CD4-positive, alpha-beta T cell treated with Interleukin-15 for 1 hour (primary cell): ENCODE measurements at regions not wholly inside any gene's neighbourhood (a gene's known extent, or its start where the extent isn't known, plus 50 kb on each side); places are given as distances from the start of the nearest gene placed in this dataset.

ENCODE experiments used
- DNase-seq: peaks from one replicate; pipeline ENCODE4 v3.0.0-alpha.2; 2020

DNA sequence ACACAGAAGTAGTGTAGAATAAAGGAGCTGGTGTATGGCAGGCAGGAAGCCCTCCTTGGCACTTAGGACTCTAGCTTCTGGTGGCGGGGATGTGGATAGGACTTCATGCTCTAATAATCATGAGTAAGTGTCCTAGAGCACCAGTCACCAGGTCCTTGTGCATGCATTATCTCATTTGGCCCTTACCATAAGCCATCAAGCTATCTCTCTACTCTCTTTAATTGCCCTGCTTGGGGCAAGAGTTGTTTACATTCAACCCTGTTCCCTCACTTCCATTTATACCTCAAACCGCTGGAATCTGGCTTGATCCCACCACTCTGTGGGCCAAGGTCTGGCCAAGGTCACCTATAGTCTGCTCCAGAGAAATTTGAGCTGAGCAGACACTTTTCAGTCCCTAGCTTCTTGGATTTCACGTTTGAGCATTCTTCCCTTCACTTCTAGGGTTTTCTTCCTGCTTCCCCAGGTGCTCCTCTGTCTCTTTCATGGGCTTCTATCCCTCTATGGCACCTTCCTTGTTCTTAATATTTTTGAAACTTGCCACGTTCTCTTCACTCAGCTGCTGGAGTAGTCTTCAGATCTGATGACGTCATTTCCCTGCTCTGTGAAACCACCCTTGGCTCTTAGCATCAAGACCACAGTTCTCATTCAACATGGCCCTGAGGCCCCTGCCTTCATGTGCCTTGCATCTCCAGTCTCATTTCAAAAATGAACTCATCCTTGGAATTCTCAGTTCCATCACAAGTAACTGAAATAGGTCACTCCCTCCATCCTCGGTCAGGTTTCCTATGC is 94.9 kb upstream of the GATA6 start:
- DNase-seq: no peak

DNA sequence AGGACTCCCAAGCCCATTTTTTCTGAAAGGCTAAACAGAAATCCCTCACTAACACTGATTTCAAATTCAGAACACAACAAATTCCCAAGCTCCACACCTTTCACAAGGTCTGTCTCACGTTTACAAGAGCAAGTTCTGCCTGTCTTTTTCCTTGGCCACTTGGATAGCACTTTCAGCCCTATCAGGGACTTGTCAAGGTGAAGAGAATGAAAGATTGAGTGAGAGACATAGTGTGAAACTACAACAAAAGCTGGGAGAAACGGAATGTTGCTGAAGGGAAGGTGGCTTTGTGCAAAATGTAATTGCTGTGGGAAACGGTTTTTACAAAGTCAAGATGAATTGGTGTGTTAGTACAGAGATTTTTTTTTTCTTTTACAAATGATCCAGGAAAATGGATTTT is 89.4 kb upstream of the GATA6 start:
- no peak for DNase-seq

DNA sequence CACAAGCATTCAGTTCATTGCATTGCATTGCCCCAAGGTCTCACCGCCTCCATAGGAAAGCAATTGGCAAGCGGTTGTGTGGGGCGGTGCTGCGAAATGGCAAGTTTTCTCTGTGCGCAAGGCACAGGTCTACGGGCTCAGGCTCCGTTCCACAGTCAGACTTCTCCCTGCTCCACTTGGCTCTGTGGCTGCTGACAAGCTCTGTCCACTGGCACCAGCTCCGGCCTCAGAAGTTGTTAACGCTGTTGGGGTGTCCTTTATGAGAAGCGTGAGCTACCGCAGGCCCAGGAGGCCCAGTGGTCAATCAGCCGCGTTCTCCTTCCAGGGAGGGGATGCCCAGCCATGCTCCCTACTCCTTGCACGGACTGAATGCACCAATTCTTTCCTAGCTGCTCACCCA is 87.0 kb upstream of the GATA6 start:
- DNase-seq: no peak

DNA sequence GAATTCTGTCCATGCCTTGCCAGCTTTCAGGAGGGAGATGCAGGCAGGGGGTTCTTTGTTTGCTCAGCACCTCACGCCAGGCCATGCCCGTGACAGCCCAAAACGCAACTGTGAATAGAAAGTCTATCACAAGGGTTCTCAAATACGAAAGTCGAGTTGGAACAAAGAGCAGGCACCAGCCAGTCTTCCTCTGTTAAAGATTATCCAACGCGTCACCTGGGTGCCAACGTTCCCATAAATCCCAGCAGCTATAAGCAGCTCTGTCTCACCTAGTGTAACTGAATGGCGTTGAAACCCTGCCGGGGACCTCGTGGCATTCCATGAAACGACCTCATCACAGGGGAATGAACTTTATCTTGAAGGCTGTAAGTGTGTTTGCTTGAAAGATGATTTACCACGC is 84.8 kb upstream of the GATA6 start:
- no peak for DNase-seq

DNA sequence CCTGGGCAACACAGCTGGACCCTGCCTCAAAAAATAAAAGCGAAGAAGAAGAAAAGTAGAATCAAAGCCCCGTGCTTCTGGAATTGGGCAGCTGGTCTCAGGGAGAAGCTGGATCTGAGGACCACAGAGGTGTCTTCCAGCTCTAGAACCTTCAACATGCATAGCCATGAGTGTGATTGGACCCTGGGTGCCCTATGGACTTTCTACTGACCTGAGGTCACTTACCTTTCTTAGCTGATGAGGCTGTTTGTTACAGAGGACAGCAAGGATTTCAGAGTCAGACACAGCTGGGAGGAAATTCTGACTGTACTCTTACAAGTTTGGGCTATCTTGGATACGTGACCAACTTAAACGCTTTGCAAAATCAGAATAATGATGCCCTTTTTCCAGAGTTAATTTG is 82.4 kb upstream of the GATA6 start:
- DNase-seq: no peak

DNA sequence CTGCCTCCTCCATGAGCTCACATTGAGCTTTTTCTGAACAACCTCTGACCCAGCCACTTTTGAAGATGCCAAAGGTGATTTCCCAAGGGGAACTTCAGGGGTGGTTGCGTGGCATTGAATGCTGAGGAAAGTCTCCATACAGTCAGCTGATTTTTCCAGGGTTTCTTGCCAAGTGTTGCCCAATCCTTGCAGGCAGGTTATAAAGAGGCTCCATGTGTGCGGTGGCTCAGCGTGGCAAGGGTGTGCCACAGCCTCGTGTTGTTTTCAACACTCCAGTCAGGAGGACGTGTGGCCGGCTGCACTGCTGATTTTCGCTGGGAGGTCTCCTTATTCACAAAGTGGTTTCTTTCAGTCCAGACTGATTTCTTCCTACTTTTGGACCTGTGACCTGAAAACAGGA is 81.4 kb upstream of the GATA6 start:
- no peak for DNase-seq

DNA sequence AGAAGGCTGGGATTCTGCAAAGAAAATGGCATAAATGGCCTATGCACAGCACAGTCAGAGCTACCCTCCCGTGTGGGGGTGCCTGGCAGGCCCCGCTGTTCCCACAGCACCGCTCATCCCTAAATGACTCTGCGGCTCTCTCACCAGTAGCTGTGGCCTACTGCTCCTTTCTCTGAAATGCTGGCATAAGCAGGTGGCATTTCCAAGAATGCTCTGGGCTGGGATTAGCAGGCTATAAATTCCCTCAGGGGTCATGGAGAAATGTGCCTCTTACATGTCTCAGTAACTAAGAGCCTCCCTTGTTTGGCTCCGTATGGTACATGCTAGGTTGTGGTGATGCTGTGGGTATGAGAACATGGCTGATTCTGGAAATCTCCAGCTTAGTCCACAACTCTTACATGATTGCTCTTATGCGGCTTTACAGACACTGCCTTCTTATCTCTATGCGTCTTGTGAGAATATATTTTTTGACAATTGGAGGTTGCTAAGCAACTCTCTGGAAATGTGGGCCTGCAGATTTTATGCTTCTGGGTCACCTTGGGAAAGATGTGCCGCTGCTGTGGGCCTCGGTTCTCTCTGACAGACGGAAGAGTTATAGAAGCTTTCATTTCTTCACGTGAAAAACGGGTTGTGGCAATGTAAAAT is 80.3 kb upstream of the GATA6 start:
- DNase-seq: no peak

DNA sequence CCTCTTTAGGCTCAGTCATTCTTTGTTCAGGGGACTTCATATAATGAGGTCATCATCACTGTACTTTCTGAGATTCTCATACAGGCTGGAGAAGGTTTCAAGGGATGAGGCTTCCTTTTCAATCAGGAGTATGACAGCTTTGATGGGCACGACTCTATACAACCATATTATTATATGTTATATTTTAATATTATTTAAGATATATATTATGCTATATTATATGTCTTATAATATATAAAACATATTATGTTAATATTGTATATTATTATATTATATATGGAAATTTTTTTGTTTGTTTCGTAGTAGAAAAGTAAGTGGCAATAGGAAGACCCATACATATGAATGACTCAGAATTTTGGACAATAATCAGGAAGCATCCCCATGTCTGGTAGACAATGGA is 78.0 kb upstream of the GATA6 start:
- no peak for DNase-seq

DNA sequence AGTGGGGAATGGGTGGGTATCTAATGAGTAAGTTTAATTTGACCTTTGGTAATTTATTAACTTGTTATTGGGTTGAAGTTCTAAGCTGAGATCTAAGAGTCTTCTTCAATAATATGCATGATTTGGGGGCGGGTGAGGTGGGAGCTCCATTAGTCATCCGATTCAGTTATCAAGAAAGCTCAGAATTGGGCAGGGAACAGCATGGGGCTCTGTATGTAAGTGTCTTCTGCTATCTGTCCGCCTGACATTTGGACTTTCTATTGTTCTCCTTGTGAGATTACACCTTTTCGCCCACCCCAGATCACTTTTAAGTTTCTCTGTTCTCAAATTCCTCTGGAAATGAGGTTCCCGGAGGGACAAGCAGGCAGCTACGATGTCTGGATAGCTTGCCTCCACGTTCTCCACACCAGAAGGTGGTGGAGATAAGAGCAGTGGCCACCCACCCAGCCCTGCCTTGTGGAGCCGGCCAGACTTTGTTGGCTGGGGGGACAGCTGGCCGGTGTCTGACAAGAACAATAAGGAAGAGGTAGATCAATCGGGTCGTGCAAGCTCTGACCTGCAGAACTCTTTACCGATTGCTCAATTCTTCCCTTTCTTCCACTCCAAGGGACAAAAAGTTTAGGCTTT is 75.5 kb upstream of the GATA6 start:
- DNase-seq: no peak

DNA sequence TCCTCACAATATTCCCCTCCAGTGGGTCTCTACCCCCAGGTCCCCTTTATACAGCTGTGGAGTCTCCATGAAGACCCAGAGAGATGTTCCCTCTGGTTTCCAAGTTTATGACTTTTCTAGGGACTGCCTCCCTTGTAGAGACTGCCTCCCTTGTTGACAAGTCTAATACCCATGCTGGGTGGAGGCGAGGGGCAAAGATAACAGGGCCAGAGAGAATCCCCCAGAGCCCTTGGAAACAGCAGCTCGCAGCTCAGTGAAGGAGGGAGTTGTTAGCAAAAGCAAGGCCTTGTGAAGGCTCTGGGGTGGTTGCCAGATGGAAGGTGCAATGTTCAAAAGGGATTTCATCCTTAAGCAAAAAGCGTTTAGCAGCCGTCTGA is 75.0 kb upstream of the GATA6 start:
- DNase-seq: no peak

DNA sequence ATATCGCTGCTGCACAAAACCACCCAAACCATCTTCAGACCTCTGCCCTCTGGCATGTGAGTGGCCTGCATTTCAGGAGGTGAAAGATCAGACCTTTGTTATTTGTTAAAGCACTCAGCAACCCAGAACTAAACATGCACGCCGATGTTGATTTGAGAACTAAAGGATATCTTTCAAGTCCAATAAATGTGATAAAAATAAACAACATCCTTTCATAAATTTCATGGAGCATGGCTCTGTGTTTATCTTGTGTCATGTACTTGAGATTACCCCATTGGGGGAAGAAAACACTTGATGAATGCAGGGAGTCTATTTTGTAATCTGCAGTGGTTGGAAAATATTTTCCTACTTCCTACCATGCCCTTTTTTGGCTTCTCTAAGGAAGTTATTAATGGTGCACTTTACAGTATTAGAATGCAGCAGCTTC is 70.8 kb upstream of the GATA6 start:
- DNase-seq: no peak

DNA sequence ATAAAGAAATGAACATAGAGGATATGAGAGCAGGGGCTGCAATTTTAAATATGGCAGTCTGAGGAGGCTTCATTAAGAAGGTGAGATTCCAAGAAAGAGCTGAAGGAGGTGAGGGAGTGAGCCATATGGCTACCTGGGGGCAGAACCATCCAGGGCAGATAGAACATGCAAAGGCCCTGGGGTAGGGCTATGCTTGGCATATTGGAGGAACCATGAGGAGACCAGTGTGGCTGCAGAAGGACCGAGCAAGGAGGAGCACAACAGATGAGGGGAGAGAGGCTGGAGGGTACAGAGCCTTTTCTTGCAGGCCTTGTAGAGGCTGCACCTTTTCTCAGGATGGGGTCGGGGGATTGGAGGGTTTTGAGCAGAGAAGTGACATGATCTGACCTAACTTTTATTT is 69.5 kb upstream of the GATA6 start:
- no peak for DNase-seq

DNA sequence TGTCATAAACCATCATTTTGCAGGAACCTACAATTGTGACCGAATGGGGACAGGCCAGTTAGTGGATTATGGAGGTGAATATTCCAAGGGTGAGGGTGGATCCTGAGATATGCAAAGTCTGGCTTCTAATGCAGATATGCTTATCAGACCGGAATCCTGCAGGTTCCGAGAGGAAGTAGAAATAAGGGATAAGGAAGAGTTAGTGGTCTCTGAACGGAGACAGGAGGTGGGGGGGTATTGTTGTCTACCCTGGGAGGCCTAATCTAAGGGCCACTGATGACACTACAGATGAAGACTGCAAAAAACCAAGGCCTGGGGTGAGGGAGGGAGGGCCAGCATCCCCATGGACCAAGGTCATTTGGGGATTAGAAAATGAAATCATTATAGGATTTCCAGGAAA is 67.7 kb upstream of the GATA6 start:
- no peak for DNase-seq

DNA sequence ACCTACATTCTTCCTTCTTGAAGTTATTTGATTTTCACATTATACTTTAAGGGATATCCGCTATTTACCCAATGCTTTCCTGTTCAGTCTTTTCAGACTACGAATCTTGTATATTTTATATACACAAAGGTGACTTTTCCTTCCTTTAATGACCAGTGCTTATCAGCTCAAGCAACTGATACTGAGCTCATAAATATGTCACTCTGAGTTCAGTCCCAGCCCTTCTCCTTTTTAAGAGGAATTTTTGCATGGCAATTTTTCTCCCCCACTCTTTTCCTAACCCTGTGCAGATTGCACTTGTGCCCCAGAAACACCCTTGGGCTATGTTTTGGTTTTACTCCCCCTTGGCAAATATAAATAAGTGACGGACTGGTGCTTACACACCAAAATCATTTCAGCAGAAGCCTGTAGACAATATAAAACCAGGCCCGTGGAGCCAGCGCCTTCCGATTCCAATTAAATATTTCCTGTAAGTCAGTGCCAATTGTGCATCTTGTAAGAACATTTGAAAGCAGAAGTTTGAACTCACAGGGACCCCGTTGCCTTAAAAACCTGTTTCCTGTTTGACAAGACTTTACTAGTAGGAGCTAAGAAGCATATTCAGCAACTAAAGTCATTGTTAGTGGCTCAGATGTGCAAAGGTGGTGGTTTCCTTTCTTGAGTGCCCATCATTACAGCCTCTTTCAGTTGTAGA is 66.3 kb upstream of the GATA6 start:
- no peak for DNase-seq

DNA sequence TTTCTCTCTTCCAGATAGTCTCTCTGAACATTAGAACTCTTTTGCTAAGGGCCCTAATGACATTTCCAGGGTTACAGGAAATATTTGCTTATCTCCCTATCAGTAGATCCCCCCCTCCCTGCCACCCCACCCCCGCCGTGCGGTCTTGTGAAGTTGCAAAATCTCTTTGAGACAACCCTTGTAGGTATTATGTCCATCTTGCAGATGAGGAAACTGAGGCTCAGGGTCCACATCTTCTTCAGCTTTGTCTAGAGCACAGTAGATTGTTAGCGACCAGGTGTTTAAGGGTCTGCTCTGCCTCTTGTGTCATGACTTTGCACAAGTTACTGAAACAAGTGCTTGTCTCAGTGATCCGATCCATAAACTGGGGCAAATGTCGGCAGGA is 65.8 kb upstream of the GATA6 start:
- DNase-seq: no peak

DNA sequence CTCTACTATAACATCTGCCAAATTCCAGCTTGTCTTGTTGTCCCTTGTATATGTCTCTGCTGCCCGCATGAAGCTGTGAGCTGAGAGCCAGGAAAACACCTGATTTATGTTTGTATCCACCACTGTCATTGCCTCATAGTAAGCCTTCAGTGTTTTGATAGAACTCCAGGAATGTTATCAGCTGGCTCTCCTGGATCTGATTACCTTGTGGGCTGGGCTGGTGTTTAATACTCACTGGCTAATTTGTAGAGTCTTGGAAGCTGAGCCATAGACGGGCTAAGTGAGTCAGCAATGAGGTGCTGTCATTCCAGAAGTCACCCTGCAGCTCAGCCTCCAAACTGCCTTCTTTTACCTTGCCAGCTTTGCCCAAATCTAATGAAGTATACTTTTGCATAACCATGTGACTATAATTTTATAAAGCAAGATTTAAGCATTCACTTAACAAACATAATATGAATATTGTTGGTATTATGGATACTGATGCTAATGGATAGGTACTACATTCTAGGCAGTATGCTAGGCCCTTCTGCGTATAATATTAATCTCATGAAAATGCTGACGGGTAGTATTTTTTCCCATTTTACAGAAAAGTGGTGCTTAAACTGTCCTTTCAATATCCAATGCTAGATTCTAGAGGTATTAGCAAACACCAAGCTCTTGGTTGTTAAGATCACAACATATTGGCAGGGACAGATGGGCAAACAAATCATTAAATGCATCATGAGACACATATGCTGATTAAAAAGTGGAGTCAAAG is 62.7 kb upstream of the GATA6 start:
- DNase-seq: no peak

DNA sequence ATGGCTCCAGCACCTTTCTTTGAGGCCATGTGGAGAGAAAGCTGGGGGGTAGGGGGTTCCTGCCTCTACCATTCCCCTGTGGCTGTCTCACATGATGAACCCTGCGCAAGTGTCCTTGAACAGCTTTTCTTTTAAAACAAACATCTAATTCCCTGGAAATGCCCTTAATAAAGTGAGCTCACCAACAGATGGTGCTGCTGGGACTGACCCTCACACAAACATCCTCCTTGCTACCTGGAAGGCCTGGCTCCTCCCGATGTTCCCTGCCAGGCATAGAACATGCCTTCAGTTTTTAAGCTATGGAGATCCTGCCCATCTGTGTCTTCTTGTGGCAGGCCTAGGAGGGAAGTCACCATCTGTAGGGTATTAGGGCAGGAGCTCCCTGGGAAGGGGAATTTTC is 60.7 kb upstream of the GATA6 start:
- DNase-seq: no peak

DNA sequence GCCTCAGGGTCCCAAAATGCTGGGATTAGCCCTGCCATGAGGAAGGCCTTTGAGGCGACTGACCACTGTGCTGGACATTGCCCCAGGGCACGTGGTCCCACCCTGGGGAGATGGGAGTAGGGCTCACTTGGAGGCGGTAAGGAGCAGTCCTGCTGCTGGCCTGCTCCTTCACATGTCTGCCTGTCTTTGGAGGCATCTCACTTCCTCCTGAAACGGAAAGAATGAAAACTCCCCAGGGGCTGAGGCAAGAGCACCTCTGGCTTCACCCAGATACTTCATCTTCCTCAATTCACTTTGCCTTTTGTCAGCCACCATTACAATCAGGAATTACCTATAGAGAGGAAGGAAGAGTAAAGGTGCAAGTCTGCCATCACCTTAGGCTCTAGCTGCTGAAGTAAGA is 59.9 kb upstream of the GATA6 start:
- DNase-seq: no peak

DNA sequence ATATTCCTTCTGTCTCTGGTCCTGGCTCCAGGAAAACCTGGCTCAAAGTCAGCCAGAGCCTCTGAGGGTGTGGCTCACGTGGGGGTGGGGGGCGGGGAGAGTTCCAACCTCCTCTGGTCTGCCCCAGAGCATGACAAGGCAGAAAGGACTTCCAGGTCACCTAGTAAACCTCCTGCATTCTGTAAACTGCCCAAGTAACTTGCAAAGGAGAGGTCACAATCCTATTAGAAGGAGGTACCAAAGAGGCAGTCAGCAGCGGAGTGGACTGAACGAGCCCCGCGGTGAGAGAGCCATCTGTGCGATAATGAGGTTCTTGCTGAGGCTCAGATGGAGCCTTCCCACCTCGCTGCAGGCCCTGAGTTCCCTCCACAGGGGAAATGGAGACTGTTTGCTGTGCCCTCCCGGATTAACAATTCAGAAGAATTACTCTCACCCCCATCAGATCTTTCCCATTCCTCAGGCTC is 58.9 kb upstream of the GATA6 start:
- no peak for DNase-seq

DNA sequence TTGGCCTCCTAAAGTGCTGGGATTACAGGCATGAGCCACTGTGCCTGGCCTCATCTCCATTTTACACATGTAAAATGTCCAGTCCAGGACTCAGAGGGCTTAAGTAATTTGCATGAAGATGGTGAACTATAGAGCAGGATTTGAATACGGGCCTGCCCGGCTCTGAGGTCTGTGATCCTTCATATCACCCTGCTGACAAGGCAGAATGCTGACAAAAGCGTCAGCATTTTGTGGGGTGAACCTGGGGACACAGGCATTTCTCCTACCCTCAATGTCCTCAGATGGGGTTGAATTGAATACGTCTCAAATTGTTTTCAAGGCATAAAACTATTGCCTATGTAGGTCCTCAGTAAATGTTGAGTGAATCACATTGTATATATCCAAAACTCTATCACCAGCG is 57.2 kb upstream of the GATA6 start:
- DNase-seq: no peak

DNA sequence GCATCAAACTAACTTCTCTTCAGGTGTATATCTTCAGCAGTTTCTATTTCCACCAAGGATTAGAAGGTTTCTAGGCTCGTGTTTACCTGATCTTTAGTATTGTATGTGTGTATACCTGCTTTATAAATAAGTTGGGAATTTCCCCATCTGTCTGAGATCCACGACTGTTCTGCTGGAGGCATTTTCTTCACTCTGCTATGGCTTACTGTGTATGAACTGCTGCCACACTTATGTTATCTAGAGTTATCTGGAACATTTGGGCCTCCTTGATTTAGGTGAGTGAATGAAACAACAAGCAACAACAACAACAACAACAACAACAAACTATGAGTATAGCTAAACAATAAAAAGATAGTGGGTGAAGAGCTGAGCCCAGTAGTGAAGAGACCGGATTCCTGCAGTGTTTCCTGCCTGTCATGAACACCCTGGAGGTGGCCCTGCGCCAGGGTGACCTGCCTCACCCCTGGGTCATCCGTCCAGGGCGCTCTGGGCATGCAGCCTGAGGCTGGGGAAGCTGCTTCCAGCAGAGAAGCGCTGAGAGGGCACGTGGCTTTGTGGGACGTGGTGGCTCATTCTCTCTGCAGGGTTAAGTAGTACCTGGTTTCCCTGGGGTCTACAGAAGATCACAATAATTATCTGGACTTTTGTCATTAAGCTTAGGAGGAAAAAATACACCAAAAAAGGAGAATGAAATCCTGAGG is 56.1 kb upstream of the GATA6 start:
- DNase-seq: no peak
